Nucleus accumbens (tissue), 56 donors: ENCODE measurements at regions not wholly inside any gene's neighbourhood (a gene's known extent, or its start where the extent isn't known, plus 50 kb on each side); places are given as distances from the start of the nearest gene placed in this dataset.
A peak's percentile ranks its signal among the peaks of the same experiment; 100 is the strongest.
"Not testable (repeated sequence)": the region's sequence is repeated elsewhere in the genome, so short reads cannot be mapped to it uniquely, and the experiment has no call there.

Experiments used
- DNase-seq, 56 donors: peaks; one replicate each; lab custom pipeline; 2025; lab: John Stamatoyannopoulos, UW

- DNase-seq = no peak
Observed at GRCh38 chr6:12537389-12537788, 179.2 kb upstream of the PHACTR1 start.

DNA sequence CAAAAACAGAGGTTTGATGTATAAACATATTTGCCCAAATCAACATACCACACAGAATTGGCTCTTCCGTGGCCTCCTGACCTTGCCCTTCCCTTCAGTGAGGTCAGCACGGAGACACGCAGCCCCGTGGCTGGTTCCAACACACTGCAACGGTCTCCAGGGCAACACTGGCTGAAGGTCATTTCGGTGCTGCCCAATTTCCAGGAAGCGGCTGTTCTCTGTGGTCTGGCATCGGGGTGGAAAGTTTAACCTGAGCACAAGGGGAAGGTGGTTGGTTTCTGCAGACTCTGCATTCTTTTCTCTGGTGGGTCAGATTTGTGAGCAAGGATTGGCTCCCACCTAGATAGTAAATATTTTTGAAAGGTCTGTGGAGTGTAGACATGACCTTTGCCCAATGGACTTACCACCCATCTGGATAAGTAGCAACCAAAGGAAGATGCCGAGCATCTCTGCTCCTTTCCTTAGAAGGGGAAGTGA is 177.6 kb upstream of the PHACTR1 start:
- DNase-seq = no peak

DNA sequence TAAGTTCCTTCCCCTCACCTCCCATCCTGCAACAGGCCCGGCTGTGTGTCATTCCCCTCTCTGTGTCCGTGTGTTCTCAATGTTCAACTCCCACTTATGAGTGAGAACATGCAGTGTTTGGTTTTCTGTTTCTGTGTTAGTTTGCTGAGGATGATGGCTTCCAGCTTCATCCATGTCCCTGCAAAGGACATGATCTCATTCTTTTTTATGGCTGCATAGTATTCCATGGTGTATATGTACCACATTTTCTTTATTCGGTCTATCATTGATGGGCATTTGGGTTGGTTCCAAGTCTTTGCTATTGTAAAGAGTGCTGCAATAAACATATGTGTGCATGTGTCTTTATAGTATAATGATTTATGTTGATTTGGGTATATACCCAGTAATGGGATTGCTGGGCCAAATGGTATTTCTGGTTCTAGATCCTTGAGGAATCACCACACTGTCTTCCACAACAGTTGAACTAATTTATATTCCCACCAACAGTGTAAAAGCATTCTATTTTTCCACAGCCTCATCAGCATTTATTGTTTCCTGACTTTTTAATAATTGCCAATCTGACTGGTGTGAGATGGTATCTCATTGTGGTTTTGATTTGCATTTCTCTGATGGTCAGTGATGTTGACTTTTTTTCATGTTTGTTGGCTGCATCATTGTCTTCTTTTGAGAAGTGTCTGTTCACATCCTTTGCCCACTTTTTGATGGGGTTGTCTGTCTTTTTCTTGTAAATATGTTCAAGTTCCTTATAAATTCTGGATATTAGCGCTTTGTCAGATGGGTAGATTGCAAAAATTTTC is 174.1 kb upstream of the PHACTR1 start:
- DNase-seq = not testable (repeated sequence)

DNA sequence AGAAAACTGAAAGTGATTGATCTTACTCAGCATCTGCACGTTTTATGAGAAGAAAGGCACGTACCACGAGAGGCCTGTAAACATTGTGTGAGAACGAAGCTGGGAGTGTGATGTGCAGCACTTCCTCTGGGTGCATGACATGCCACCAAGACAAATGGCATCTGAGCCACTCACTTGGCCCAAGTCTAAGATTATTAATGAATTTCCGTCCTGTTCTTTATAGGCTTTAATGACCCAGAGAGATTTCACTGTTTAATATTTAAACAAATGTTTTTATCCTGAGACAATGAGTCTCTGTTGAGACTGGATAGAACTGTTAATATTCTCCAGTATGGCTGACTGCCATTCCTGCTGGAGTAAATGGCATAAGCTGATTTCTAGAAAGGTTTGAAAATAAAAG is 172.6 kb upstream of the PHACTR1 start:
- no peak for DNase-seq

DNA sequence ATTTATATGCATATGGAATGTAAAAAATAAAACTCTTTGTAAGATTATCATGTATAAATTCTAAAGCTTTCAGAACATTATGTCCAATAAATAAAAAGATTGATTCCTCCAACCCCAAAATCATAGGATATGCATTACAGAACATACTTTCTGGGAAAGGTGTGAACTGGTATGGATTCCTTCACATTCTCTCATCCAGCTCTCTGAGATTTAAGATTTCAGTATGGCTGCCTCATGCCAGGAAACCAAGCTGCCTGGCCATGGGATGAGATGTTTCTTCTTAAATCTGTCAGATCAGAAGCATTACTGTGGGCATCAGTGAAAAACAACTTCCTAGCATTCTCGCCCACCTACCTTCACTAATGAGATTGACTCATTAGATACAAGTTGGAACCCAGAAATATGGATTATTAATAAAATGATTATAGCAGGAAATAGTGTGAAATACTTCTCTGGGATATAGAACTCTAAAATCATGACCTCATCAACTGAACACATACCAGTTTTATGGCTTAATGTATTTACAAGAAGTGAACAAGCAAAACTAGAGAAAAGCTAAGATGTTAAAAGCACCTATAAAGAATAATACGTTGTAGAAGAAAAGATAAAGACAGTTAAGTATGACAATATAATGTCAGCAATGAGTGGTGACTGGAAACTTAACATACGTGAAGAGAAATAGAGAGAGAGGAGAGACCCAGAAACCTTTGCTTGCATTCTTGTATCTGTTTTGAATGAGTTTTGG is 171.6 kb upstream of the PHACTR1 start:
- DNase-seq = no peak

- DNase-seq = no peak
Observed at GRCh38 chr6:12545619-12546409, 170.8 kb upstream of the PHACTR1 start.

DNA sequence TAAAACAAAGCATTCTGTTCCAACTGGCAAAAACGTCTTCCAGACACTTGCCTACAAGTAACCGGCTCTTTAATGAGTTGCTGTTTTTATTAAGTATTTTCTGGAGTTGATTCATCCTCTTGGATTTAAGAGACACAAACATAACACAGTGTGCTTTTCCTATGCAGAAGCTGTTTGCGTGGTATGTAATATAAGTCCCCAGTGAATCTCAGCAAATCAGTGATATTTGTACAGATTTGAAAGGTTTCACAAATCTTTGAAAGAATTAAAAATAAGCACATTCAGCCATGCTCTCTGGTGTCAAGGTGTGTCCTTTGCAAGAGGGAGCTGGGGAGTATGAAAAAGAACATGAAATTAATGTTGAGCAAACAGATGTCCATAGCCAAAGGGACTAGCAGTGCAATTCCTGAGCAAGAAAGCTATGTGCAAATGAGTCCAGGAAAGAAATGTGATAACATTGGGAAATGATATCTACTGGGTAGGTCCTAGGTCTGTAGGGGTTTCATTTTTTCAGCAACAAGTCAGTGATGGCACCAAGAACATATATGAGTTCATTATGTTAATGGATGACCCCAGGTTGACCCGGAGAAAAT is 170.1 kb upstream of the PHACTR1 start:
- no peak for DNase-seq

GRCh38 chr6:12548526-12548925 is 168.0 kb upstream of the PHACTR1 start:
- no peak for DNase-seq

DNA sequence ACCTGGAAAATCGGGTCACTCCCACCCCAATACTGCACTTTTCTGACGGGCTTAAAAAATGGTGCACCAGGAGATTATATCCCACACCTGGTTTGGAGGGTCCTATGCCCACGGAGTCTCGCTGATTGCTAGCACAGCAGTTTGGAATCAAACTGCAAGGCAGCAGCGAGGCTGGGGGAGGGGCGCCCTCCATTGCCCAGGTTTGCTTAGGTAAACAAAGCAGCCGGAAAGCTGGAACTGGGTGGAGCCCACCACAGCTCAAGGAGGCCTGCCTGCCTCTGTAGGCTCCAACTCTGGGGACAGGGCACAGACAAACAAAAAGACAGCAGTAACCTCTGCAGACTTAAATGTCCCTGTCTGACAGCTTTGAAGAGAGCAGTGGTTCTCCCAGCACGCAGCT is 167.1 kb upstream of the PHACTR1 start:
- DNase-seq = not testable (repeated sequence)

DNA sequence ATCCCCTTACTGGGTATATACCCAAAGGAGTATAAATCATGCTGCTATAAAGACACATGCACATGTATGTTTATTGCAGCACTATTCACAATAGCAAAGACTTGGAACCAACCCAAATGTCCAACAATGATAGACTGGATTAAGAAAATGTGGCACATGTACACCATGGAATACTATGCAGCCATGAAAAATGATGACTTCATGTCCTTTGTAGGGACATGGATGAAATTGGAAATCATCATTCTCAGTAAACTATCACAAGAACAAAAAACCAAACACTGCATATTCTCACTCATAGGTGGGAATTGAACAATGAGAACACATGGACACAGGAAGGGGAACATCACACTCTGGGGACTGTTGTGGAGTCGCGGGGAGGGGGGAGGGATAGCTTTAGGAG is 161.7 kb upstream of the PHACTR1 start:
- not testable (repeated sequence) for DNase-seq

GRCh38 chr6:12555267-12555666 is 161.3 kb upstream of the PHACTR1 start:
- no peak for DNase-seq

DNA sequence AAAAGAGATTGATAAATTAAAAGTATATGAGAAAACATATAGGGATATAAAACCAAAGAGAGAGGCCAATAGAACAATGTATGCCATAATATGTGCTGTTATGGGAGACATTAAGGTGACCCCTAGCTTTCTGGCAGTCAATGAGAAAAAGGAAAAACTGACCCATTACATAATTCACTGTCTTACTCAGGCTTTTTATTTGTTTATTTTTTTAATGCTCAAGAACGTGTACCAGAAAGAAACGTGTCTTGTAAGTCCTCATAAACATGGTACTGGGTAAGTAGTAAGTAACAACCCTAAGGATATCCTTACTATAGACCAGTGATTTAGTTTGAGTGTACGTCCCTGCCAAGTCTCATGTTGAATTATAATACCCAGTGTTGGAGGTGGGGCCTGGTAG is 160.8 kb upstream of the PHACTR1 start:
- no peak for DNase-seq

- DNase-seq = no peak
Observed at GRCh38 chr6:12557765-12558164, 158.8 kb upstream of the PHACTR1 start.

DNA sequence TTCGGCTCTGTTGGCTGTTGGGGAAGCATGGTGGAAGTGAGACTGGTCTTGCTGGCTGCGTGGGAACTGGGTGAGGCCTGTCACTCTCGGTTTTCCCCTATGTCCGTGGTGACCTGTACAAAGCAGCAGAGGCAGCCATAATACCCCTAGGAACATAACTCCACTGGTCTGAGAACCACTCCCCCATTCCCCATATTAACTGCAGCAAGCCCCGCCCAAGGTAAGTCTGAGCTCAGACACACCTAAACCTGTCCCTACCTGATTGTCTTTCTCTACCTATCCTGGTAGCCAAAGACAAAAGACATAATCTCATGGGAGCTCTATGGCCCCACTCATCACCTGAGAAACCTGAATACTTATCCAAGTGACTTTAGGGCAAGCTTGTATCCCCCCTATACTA is 156.3 kb upstream of the PHACTR1 start:
- no peak for DNase-seq

GRCh38 chr6:12566618-12567123 is 149.9 kb upstream of the PHACTR1 start:
- DNase-seq = no peak

- DNase-seq = no peak
Observed at GRCh38 chr6:12567682-12568081, 148.9 kb upstream of the PHACTR1 start.

DNA sequence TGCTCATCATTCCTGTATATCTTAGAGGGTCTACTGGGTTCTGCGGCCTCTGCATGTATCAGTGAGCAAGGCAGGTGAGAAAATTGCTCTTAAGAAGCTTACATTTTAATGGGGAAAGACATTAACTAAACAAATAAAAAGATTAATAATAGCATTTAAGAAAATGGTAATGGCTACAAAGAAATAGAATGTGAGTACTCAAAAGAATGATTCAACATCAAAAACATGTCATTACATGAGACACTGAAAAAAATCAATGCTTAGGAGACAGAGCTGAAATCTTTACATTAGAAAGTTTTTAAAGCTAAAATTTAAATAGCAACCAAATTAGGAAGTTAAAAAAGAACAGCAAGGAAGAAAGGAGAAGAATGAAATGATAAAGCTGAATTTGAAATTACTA is 146.9 kb upstream of the PHACTR1 start:
- no peak for DNase-seq

GRCh38 chr6:12570461-12571030 is 146.0 kb upstream of the PHACTR1 start:
- peak in 2 of 56 donors; percentile 1 to 7 for DNase-seq

DNA sequence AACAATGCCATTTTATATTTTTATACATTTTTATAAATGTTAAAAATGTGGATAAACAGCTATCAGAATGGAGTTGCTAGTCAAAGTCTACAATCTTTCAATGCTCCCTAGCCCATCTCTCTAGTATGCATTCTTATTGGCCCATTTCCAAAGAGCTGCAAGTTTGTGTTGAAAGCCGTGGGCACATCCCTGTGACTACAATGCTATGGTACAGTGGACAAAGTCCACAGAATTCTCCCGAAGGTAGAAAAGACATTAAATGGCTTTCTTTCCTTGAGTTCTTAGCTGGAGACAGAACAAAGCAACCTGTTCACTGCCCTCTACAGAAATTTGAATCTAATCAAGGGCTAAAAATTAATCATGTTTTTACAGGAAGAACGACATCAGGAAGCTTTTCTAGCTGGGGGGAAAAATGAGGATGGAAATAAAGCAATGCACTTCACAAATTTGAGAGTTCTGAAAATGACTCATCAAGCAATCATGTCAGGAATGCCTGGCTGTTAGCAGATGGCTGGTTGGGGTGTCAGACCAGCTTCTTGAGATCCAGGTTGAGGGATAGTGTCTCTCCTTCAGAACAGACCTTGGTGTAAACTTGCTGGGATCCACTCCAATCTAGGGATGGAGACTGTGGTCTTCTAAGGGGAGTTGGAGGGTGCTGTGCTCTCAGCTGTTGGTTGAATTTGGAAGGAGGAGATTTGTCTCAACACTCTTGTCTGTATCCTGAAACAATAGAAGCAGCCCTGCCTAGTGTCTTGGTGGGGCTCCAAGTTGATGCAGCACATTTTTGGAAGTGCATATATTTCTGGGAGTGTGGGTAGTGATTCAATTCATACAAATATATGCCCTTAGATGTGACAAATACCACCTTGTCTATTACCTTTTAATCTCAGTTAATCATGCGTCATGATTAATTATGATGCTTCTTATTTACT is 143.4 kb upstream of the PHACTR1 start:
- peak in 1 of 56 donors; percentile 5 for DNase-seq
